Parathyroid adenoma (tissue), 2 donors: ENCODE measurements at regions not wholly inside any gene's neighbourhood (a gene's known extent, or its start where the extent isn't known, plus 50 kb on each side); places are given as distances from the start of the nearest gene placed in this dataset.

Experiments used
- H2AFZ ChIP-seq: fragments of 300-600 bp; sonication (generic); one replicate; pipeline ENCODE4 v1.7.0; 2017; ENCODE audit warnings: antibody characterized with exemption, mild to moderate bottlenecking
- H3K27ac ChIP-seq: fragments of 300-600 bp; sonication (generic); one replicate; pipeline ENCODE4 v1.7.0; 2017
- H3K27me3 ChIP-seq: fragments of 300-600 bp; sonication (generic); one replicate; pipeline ENCODE4 v1.7.0; 2017; ENCODE audit warnings: low read length; ENCODE audit not compliant: control insufficient read depth, insufficient read depth
- H3K36me3 ChIP-seq: fragments of 300-600 bp; sonication (generic); one replicate; pipeline ENCODE4 v1.7.0; 2017; ENCODE audit warnings: low read length; ENCODE audit not compliant: control insufficient read depth, insufficient read depth
- H3K4me1 ChIP-seq: fragments of 300-600 bp; sonication (generic); one replicate; pipeline ENCODE4 v1.7.0; 2017; ENCODE audit warnings: control low read depth
- H3K4me2 ChIP-seq: fragments of 300-600 bp; sonication (generic); one replicate; pipeline ENCODE4 v1.7.0; 2017; ENCODE audit warnings: low read length
- H3K4me3 ChIP-seq: fragments of 300-600 bp; sonication (generic); one replicate; pipeline ENCODE4 v1.7.0; 2017; ENCODE audit warnings: low read depth, low read length
- H3K79me2 ChIP-seq: fragments of 300-600 bp; sonication (generic); one replicate; pipeline ENCODE4 v1.7.0; 2017; ENCODE audit warnings: control low read depth
- H3K9ac ChIP-seq: fragments of 300-600 bp; sonication (generic); one replicate; pipeline ENCODE4 v1.7.0; 2017; ENCODE audit warnings: mild to moderate bottlenecking
- H3K9me3 ChIP-seq: fragments of 300-600 bp; sonication (generic); one replicate; pipeline ENCODE4 v1.7.0; 2017; ENCODE audit warnings: low read length; ENCODE audit not compliant: control insufficient read depth
- TF ChIP-seq, protein P1 (sequence below): fragments of 300-600 bp; sonication (generic); IDR thresholded peaks from one replicate; pipeline ENCODE4 v1.7.0; 2017; ENCODE audit warnings: antibody characterized with exemption, mild to moderate bottlenecking
- donor health status: primary hyperparathyroidism.

DNA sequence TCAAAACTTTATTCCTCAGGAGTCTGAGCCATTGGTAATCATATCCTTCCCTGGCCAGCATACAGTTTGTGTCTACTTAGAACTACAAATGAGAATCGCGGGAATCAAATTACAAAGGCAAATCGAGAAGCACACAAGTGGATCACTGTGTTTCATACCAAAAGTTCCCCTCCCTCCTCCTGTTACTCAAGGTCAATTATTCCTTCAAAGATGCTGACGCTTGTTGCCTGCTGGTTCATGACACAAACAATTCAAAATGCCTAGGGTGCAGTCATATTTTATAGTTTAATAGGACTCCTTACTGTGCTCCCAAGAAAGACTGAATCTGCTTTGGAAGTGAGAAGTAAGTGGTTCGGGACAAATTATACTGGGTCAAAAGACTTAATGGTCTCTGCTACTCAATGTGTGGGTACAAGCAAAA is 93.0 kb upstream of the PBX1 start:
- Histone ChIP-seq H3K36me3 (no peaks in the 10 kb centered on the region), H3K4me3 (no peak overlapping the region), H3K79me2 (no peaks in the 10 kb centered on the region), H3K27me3 (no peaks in the 10 kb centered on the region), H3K4me2 (no peak overlapping the region), H3K4me1 (no peaks in the 10 kb centered on the region), H3K9me3 (no peaks in the 10 kb centered on the region), H2AFZ (no peak overlapping the region), H3K9ac (no peak overlapping the region), H3K27ac (no peak overlapping the region)
- TF ChIP-seq, protein P1, sequence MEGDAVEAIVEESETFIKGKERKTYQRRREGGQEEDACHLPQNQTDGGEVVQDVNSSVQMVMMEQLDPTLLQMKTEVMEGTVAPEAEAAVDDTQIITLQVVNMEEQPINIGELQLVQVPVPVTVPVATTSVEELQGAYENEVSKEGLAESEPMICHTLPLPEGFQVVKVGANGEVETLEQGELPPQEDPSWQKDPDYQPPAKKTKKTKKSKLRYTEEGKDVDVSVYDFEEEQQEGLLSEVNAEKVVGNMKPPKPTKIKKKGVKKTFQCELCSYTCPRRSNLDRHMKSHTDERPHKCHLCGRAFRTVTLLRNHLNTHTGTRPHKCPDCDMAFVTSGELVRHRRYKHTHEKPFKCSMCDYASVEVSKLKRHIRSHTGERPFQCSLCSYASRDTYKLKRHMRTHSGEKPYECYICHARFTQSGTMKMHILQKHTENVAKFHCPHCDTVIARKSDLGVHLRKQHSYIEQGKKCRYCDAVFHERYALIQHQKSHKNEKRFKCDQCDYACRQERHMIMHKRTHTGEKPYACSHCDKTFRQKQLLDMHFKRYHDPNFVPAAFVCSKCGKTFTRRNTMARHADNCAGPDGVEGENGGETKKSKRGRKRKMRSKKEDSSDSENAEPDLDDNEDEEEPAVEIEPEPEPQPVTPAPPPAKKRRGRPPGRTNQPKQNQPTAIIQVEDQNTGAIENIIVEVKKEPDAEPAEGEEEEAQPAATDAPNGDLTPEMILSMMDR: no peak

DNA sequence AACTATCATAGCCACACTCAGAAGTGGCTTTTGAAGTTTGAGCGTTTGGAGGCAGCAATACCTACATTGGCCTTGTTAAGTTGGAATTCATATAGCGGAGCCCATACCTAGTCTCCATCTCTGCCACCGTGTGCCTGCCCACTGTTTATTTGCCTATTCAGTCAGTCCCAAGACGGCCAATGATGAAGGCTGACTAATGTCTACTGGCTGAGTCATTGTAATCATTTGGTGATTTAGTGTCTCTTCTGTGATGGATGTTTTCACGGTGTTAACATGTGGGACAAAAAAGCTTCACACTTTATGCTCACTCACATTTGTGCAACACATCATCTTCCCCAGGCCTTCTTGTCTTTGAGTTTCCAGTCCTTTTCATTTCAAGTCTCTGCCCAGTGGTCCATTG is 92.6 kb upstream of the PBX1 start:
- TF ChIP-seq, protein P1: no peak
- Histone ChIP-seq H3K79me2 (no peaks in the 10 kb centered on the region), H3K9ac (no peak overlapping the region), H3K27me3 (no peaks in the 10 kb centered on the region), H3K4me3 (no peak overlapping the region), H3K36me3 (no peaks in the 10 kb centered on the region), H3K27ac (no peak overlapping the region), H3K4me1 (no peaks in the 10 kb centered on the region), H3K4me2 (no peak overlapping the region), H3K9me3 (no peaks in the 10 kb centered on the region), H2AFZ (no peak overlapping the region)

DNA sequence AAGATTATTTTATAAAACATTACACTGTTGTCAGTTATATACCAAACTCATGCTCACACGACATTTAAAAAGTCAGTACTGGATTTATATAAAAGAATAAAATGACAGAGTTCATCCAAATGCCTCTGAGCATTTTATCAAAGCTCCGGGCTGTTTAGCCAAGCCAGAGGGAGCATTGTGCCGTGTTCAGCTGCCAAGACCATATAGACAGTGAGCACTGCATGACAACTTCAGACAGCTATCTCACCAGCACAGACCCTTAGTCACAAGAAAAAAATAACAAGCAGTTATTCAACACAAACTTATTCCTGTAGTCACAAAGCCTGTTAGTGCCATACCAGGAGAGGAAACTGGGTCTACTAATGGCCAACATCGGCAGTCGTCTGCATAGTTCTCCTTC is 88.0 kb upstream of the PBX1 start:
- no peaks in the 10 kb centered on the region for H3K36me3 ChIP-seq
- H3K9me3 ChIP-seq: no peaks in the 10 kb centered on the region
- no peak overlapping the region for H3K4me2 ChIP-seq
- H3K27ac ChIP-seq: no peak overlapping the region
- no peaks in the 10 kb centered on the region for H3K4me1 ChIP-seq
- H3K9ac ChIP-seq: no peak overlapping the region
- TF ChIP-seq, protein P1: no peak
- no peak overlapping the region for H2AFZ ChIP-seq
- no peaks in the 10 kb centered on the region for H3K27me3 ChIP-seq
- H3K79me2 ChIP-seq: no peaks in the 10 kb centered on the region
- no peak overlapping the region for H3K4me3 ChIP-seq

DNA sequence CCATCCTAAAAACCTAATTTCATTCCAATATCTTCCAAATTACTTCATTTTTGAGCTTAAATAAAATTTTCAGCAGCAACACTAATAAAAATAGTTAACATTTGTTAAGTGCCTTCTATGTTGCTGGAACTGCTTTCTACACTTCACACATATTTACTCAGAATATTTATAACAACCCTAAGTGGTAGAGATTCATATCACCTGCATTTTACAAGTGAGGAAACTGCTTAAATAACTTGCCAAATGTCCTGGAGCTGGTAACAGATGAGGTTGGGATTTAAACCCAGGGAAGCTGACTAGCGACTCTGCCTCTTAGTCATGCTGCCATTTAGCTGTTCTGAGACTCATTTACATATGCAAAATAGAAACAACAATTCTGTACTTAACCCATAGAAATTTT is 86.1 kb upstream of the PBX1 start:
- TF ChIP-seq, protein P1: no peak
- Histone ChIP-seq H3K9ac (no peak overlapping the region), H3K4me1 (no peaks in the 10 kb centered on the region), H3K27ac (no peak overlapping the region), H3K36me3 (no peaks in the 10 kb centered on the region), H3K27me3 (no peaks in the 10 kb centered on the region), H3K4me3 (no peak overlapping the region), H2AFZ (no peak overlapping the region), H3K4me2 (no peak overlapping the region), H3K79me2 (no peaks in the 10 kb centered on the region), H3K9me3 (no peaks in the 10 kb centered on the region)

DNA sequence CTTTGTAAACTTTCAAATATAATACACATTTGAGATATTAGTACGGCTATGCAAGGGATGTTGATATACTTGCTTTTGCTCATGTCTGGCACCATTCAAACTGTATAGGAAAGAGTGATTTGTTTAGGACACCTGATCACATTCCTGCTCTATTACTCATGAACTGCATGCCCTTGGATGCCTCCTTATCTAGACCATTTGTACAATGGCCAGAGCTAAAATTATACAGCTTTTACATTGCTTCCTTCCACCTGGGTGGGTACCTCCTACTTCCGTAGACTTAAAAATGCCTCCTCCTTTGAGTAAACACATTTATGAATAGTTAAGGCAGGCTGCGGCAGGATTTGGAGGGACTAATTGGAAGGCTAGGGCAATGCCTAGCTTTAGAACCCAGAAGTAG is 85.4 kb upstream of the PBX1 start:
- TF ChIP-seq, protein P1: no peak
- no peaks in the 10 kb centered on the region for H3K36me3 ChIP-seq

More for the DNA sequence above, 85.4 kb upstream of the PBX1 start:
- H2AFZ ChIP-seq: no peak overlapping the region
- H3K27ac ChIP-seq: no peak overlapping the region
- no peaks in the 10 kb centered on the region for H3K9me3 ChIP-seq
- no peaks in the 10 kb centered on the region for H3K27me3 ChIP-seq
- H3K4me1 ChIP-seq: no peaks in the 10 kb centered on the region
- no peaks in the 10 kb centered on the region for H3K79me2 ChIP-seq
- H3K4me3 ChIP-seq: no peak overlapping the region
- no peak overlapping the region for H3K4me2 ChIP-seq
- no peak overlapping the region for H3K9ac ChIP-seq
